ENCODE measurements at regions not wholly inside any gene's neighbourhood (a gene's known extent, or its start where the extent isn't known, plus 50 kb on each side); places are given as distances from the start of the nearest gene placed in this dataset.

GRCh38 chr15:96690733-96691132 lies 360.2 kb downstream of the NR2F2 start:
- Histone ChIP-seq H3K36me3 (no peaks in the 10 kb centered on the region), H3K4me1 (ENCODE audit: insufficient read depth) (no peaks in the 10 kb centered on the region), H3K27me3 (no peaks in the 10 kb centered on the region), H3K9me3 (no peaks in the 10 kb centered on the region), H3K4me3 (no peak overlapping the region), H3K27ac (no peak overlapping the region)
- DNase-seq, result no peak
- intact Hi-C loops (cut with DNase I), result no loop called here
- TF ChIP-seq POLR2A (IDR thresholded peaks at IDR 0.05), result no peak
- WGBS, 3 donors, result 58 to 72% (median 65%) methylated on average over 3 of the region's 3 CpGs

GRCh38 chr15:96692826-96693225 lies 362.3 kb downstream of the NR2F2 start:
- no peak for DNase-seq
- intact Hi-C loops (cut with DNase I), result no loop called here
- TF ChIP-seq EP300 (IDR thresholded peaks at IDR 0.05), result no peak
- no peak for TF ChIP-seq POLR2A (IDR thresholded peaks at IDR 0.05)
- no peak for TF ChIP-seq CTCF (IDR thresholded peaks at IDR 0.05)
- 94 to 97% (median 94%) methylated on average over 7 of the region's 7 CpGs for WGBS, 3 donors
- Histone ChIP-seq H3K4me1 (ENCODE audit: insufficient read depth) (no peaks in the 10 kb centered on the region), H3K27me3 (no peaks in the 10 kb centered on the region), H3K4me3 (no peak overlapping the region), H3K36me3 (no peaks in the 10 kb centered on the region), H3K9me3 (no peaks in the 10 kb centered on the region), H3K27ac (no peak overlapping the region)

- no peaks in the 10 kb centered on the region for H3K36me3 ChIP-seq
- no peak overlapping the region for H3K4me3 ChIP-seq
- TF ChIP-seq CTCF (IDR thresholded peaks at IDR 0.05) (no peak), POLR2A (IDR thresholded peaks at IDR 0.05) (no peak), EP300 (IDR thresholded peaks at IDR 0.05) (no peak)
- H3K27me3 ChIP-seq, result no peaks in the 10 kb centered on the region
- no peaks in the 10 kb centered on the region for H3K4me1 ChIP-seq (ENCODE audit: insufficient read depth)
- DNase-seq, result no peak
- no peak overlapping the region for H3K27ac ChIP-seq
- 39 to 42% (median 40%) methylated on average over 2 of the region's 2 CpGs for WGBS, 3 donors
- intact Hi-C loops (cut with DNase I), result no loop called here
- H3K9me3 ChIP-seq, result no peaks in the 10 kb centered on the region
Measured at GRCh38 chr15:96693515-96693914, 363.0 kb downstream of the NR2F2 start.

GRCh38 chr15:96693990-96694517 lies 363.6 kb downstream of the NR2F2 start:
- Histone ChIP-seq H3K9me3 (no peaks in the 10 kb centered on the region), H3K27me3 (no peaks in the 10 kb centered on the region), H3K36me3 (no peaks in the 10 kb centered on the region), H3K4me1 (ENCODE audit: insufficient read depth) (no peaks in the 10 kb centered on the region), H3K4me3 (no peak overlapping the region), H3K27ac (no peak overlapping the region)
- no peak for DNase-seq
- intact Hi-C loops (cut with DNase I), result no loop called here
- WGBS, 3 donors, result 28 to 36% (median 30%) methylated on average over 4 of the region's 4 CpGs
- TF ChIP-seq EP300 (IDR thresholded peaks at IDR 0.05) (no peak), POLR2A (IDR thresholded peaks at IDR 0.05) (no peak)

- H3K36me3 ChIP-seq, result no peaks in the 10 kb centered on the region
- DNase-seq, result no peak
- intact Hi-C loops (cut with DNase I), result no loop called here
- H3K9me3 ChIP-seq, result no peaks in the 10 kb centered on the region
- no peaks in the 10 kb centered on the region for H3K4me1 ChIP-seq (ENCODE audit: insufficient read depth)
- H3K27ac ChIP-seq, result no peak overlapping the region
- no peaks in the 10 kb centered on the region for H3K27me3 ChIP-seq
- TF ChIP-seq POLR2A (IDR thresholded peaks at IDR 0.05) (no peak), CTCF (IDR thresholded peaks at IDR 0.05) (no peak), EP300 (IDR thresholded peaks at IDR 0.05) (no peak)
- H3K4me3 ChIP-seq, result no peak overlapping the region
Measured at GRCh38 chr15:96695426-96695825, 364.9 kb downstream of the NR2F2 start.

Data from ovary (tissue), 7 donors.